HEK293 (cell line): ENCODE measurements at regions not wholly inside any gene's neighbourhood (a gene's known extent, or its start where the extent isn't known, plus 50 kb on each side); places are given as distances from the start of the nearest gene placed in this dataset.

Experiments
- FEZF1 ChIP-seq: fragments of 450-650 bp; formaldehyde crosslinking; IDR thresholded peaks from 2 replicates; pipeline ENCODE4 v1.5.1; 2016; ENCODE audit warnings: missing biosample characterization, missing genetic modification characterization
- GLIS1 ChIP-seq: fragments of 450-650 bp; formaldehyde crosslinking; IDR thresholded peaks from 2 replicates; pipeline ENCODE4 v1.5.1; 2016; ENCODE audit warnings: missing biosample characterization, missing genetic modification characterization
- IKZF3 ChIP-seq: fragments of 450-650 bp; IDR thresholded peaks from 2 replicates; pipeline ENCODE4 v1.5.0; 2018; ENCODE audit warnings: missing biosample characterization, mild to moderate bottlenecking, missing genetic modification characterization, moderate library complexity
- INSM2 ChIP-seq: fragments of 450-650 bp; formaldehyde crosslinking; IDR thresholded peaks from 2 replicates; pipeline ENCODE4 v1.5.1; 2016; ENCODE audit warnings: missing biosample characterization, missing genetic modification characterization
- OSR2 ChIP-seq: fragments of 450-650 bp; formaldehyde crosslinking; IDR thresholded peaks from 2 replicates; pipeline ENCODE4 v1.5.1; 2016; ENCODE audit warnings: missing biosample characterization, missing genetic modification characterization
- PRDM2 ChIP-seq: fragments of 450-650 bp; formaldehyde crosslinking; IDR thresholded peaks from 2 replicates; pipeline ENCODE4 v1.5.1; 2016; ENCODE audit warnings: missing biosample characterization, missing genetic modification characterization, borderline replicate concordance
- ZNF362 ChIP-seq: fragments of 450-650 bp; formaldehyde crosslinking; IDR thresholded peaks from 2 replicates; pipeline ENCODE4 v1.5.1; 2016; ENCODE audit warnings: missing biosample characterization, missing genetic modification characterization
- ZNF366 ChIP-seq: fragments of 450-650 bp; formaldehyde crosslinking; conservative IDR thresholded peaks from 2 replicates; pipeline ENCODE4 v1.5.1; 2016; ENCODE audit warnings: missing biosample characterization, missing genetic modification characterization
- ZNF398 ChIP-seq: fragments of 450-650 bp; formaldehyde crosslinking; IDR thresholded peaks from 2 replicates; pipeline ENCODE4 v1.5.1; 2017; ENCODE audit warnings: missing biosample characterization, missing genetic modification characterization
- ZNF624 ChIP-seq: fragments of 450-650 bp; formaldehyde crosslinking; IDR thresholded peaks from 2 replicates; pipeline ENCODE4 v1.5.1; 2017; ENCODE audit warnings: missing biosample characterization, missing genetic modification characterization
- ZNF692 ChIP-seq: fragments of 450-650 bp; formaldehyde crosslinking; IDR thresholded peaks from 2 replicates; pipeline ENCODE4 v1.5.1; 2016; ENCODE audit warnings: missing biosample characterization, missing genetic modification characterization
- ZSCAN30 ChIP-seq: fragments of 450-650 bp; IDR thresholded peaks from 2 replicates; pipeline ENCODE4 v1.5.1; 2018; ENCODE audit warnings: missing biosample characterization, mild to moderate bottlenecking, missing genetic modification characterization, moderate library complexity
- TF ChIP-seq, protein P1 (sequence below): fragments of 450-650 bp; formaldehyde crosslinking; IDR thresholded peaks from 2 replicates; pipeline ENCODE4 v1.5.1; 2017; ENCODE audit warnings: missing biosample characterization, missing genetic modification characterization
- TF ChIP-seq, protein P2 (sequence below): fragments of 450-650 bp; formaldehyde crosslinking; IDR thresholded peaks from 2 replicates; pipeline ENCODE4 v1.5.1; 2016; ENCODE audit warnings: missing biosample characterization, missing genetic modification characterization, borderline replicate concordance

DNA sequence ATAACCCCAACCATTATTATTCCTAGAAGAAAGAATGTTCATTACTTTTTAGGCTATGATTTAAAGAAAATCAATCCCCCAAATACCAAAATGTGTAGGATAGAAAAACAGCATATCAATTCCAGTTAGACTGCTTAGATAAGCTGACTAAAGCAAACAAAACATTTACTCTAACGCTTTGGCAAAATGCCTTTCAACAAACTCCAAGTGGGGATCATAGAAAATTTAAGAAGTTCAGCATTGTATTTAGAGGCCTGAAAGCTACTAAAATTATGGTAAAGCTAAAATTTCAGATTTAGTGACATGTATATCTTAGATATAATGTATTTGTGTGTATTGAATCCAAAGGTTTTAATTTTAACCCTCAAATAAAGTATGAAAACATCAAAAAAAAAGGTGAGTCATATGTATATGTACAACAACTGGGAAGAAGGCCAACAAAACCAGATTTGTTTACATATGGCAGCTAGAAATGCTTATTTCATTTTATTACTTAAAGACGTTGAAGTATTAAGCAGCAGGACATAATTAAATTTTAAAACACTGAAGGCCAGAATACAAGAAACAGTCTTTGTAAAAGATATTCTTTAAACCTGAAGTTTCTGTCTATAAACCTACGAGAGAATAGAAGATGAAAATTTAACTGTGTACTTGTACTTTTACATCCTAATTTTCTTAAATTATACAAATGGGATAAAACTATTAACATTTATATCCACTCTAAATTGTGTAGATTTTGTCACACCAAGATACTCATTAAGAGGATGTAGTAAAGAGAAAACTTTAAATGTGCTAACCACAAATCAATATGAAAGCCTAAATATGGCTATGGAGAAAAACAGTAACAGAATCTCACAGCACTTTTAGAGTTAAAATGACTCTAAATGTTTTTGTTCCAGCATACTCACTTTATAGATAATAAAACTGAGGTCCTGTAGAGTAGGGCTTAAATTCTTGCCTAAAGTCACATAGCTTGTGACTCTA is 71.4 kb downstream of the SLC41A2 start (continued):
- peak; percentile 40; the same call in 1 of the 2 replicates for TF ChIP-seq ZNF692 (tag by site-specific recombination)
- no peak for TF ChIP-seq PRDM2
- TF ChIP-seq, protein P1, sequence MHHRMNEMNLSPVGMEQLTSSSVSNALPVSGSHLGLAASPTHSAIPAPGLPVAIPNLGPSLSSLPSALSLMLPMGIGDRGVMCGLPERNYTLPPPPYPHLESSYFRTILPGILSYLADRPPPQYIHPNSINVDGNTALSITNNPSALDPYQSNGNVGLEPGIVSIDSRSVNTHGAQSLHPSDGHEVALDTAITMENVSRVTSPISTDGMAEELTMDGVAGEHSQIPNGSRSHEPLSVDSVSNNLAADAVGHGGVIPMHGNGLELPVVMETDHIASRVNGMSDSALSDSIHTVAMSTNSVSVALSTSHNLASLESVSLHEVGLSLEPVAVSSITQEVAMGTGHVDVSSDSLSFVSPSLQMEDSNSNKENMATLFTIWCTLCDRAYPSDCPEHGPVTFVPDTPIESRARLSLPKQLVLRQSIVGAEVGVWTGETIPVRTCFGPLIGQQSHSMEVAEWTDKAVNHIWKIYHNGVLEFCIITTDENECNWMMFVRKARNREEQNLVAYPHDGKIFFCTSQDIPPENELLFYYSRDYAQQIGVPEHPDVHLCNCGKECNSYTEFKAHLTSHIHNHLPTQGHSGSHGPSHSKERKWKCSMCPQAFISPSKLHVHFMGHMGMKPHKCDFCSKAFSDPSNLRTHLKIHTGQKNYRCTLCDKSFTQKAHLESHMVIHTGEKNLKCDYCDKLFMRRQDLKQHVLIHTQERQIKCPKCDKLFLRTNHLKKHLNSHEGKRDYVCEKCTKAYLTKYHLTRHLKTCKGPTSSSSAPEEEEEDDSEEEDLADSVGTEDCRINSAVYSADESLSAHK (tag by site-specific recombination) = peak; percentile 89
- peak; percentile 93 for TF ChIP-seq ZNF366 (tag by site-specific recombination)
- TF ChIP-seq INSM2 (tag by site-specific recombination) = 0 out of 2 replicates have a peak, but pooled peaks have one; percentile 22
- TF ChIP-seq ZNF398 (tag by site-specific recombination) = peak; percentile 33; the same call in 1 of the 2 replicates
- peak; percentile 52; the same call in 1 of the 2 replicates for TF ChIP-seq ZSCAN30
- peak; percentile 92 for TF ChIP-seq OSR2
- TF ChIP-seq IKZF3 (tag by site-specific recombination) = peak; percentile 82
- TF ChIP-seq ZNF624 (tag by site-specific recombination) = no peak
- TF ChIP-seq, protein P2, sequence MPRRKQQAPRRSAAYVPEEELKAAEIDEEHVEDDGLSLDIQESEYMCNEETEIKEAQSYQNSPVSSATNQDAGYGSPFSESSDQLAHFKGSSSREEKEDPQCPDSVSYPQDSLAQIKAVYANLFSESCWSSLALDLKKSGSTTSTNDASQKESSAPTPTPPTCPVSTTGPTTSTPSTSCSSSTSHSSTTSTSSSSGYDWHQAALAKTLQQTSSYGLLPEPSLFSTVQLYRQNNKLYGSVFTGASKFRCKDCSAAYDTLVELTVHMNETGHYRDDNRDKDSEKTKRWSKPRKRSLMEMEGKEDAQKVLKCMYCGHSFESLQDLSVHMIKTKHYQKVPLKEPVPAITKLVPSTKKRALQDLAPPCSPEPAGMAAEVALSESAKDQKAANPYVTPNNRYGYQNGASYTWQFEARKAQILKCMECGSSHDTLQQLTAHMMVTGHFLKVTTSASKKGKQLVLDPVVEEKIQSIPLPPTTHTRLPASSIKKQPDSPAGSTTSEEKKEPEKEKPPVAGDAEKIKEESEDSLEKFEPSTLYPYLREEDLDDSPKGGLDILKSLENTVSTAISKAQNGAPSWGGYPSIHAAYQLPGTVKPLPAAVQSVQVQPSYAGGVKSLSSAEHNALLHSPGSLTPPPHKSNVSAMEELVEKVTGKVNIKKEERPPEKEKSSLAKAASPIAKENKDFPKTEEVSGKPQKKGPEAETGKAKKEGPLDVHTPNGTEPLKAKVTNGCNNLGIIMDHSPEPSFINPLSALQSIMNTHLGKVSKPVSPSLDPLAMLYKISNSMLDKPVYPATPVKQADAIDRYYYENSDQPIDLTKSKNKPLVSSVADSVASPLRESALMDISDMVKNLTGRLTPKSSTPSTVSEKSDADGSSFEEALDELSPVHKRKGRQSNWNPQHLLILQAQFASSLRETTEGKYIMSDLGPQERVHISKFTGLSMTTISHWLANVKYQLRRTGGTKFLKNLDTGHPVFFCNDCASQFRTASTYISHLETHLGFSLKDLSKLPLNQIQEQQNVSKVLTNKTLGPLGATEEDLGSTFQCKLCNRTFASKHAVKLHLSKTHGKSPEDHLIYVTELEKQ (tag by site-specific recombination) = 0 out of 2 replicates have a peak, but pooled peaks have one; percentile 41
- peak; percentile 70; the same call in 1 of the 2 replicates for TF ChIP-seq ZNF362
- peak; percentile 90 for TF ChIP-seq FEZF1 (tag by site-specific recombination)
- TF ChIP-seq GLIS1 = no peak
